Esophagus mucosa (tissue), 1 donor: ENCODE measurements at regions not wholly inside any gene's neighbourhood (a gene's known extent, or its start where the extent isn't known, plus 50 kb on each side); places are given as distances from the start of the nearest gene placed in this dataset.

Source experiments
- ATAC-seq: fragments of 200-7000 bp; cut with Tn5 transposase; one replicate; pipeline ENCODE4 v1.9.1; 2020
- donor health status: DM: yes; HTN: yes; CAD: no.

GRCh38 chr9:75624998-75625397 lies 265.5 kb upstream of the PCSK5 start:
- no peak for ATAC-seq

- no peak for ATAC-seq
Observed at GRCh38 chr9:75626860-75627259, 263.6 kb upstream of the PCSK5 start.

- ATAC-seq: no peak
Observed at GRCh38 chr9:75628952-75629351, 261.5 kb upstream of the PCSK5 start.

DNA sequence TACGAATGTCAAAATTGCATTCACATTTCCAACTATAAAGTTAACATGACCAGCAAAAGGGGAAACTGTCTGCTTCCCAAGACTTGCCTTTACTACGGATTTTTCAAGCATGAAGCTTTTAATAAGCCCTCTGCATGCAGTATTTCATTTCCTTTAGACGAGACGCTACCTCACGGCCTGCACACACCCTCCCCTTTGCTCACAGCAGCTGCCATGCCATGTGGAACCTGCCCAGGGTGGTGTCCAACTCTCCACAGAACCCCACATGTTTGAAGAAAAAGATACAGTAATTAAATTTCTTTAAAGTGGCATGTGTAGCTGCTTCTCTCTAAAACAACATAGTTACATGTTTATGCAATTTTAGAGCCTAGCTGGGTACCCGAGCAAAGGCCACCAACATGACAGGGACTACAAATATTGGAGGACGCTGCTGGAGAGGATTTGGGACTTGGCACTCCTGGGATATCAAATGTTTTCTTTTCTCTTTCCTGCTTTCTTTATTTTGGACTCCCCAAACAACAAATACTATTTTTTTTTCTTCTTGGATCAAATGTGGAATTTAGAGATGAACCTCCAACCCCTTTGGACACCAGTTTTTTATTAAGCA lies 256.9 kb upstream of the PCSK5 start:
- ATAC-seq: no peak

GRCh38 chr9:75636427-75637045 lies 253.9 kb upstream of the PCSK5 start:
- ATAC-seq: no peak

DNA sequence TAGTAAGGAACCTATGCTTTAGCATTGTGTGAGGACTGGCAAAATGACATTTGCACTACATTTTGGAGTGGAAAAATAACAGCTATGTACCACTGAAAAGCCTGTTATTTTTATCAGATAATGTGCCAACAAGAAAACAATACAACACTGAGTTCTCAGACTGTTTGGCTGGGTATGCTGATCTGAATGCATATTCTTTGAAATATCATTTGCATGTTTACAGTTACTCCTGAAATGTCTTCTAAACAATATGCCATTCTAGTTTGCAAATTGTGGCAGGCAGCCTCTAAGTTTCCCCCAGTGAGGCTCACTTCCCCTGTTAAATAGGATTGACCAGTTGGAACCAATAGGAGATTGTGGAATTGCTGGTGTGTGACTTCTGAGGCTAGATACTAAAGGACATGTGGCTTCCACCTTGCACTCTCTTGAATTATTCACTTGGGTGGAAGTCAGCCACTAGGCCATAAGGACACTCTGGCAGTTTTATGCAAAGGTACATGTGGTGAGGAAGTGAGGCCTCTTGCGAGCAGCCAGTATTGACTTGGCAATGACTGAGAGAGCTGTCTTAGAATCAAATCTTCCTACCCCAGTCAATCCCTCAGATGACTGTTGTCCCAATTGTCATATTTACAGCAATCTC lies 250.4 kb upstream of the PCSK5 start:
- no peak for ATAC-seq

- ATAC-seq: no peak
Observed at GRCh38 chr9:75642522-75642921, 248.0 kb upstream of the PCSK5 start.

- ATAC-seq: no peak
Observed at GRCh38 chr9:75644649-75645048, 245.8 kb upstream of the PCSK5 start.

GRCh38 chr9:75648034-75648433 lies 242.4 kb upstream of the PCSK5 start:
- no peak for ATAC-seq

DNA sequence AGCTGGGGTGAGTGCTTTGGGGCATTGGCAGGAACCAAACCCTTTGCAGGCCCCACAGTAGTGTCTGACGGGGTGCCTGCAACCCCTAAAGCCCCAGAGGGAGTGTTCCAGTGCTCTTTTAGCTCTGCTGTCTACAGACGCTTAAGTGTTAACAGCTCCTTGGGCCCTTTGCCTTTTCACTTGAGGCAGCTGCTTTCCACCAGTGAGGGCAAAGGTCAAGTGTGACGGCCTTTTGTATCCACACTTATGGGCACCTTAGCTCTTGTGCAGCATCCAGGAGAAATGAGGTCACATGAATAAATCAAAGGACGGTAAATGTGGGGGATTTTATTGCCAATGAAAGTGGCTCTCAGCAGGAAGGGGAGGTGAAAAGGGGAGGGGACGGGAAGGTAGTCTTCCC lies 241.4 kb upstream of the PCSK5 start:
- ATAC-seq: no peak

DNA sequence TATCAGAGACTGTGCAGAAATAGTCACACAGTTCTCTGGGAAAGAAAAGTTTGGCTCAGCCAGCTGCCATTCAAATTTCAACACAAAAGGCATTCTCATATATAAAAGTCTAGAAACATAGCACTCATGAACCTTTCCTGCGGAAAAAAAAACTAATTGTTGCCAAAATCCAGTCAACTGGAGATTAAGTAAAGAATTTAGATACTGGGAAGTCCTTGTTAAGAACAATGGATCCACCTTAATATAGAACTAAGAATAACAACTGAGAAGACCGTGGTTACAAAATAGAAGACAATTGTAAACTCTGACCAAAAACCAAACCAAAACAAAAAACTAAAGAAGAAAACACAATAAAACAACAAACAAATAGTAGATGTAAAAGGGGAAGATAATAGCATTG lies 238.8 kb upstream of the PCSK5 start:
- no peak for ATAC-seq

DNA sequence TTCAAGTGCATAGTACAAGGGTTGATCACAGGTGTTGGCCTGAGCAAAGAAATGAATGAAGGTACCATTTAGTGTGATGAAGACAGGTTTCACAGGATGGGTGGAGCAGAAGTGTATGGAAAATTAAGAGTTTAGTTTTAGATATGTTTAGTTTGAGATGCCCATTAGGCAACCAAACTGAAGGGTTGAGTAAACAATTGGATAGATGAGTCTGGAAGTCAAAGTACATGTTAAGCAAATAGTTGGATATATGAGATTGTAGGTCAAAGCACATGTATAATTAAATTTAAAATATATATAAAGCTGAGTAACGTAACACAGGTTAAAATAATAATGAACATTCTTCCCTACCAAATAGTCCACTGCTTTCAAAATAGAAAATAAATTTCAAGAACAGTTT lies 237.1 kb upstream of the PCSK5 start:
- ATAC-seq: no peak

- ATAC-seq: no peak
Observed at GRCh38 chr9:75653750-75654149, 236.7 kb upstream of the PCSK5 start.

DNA sequence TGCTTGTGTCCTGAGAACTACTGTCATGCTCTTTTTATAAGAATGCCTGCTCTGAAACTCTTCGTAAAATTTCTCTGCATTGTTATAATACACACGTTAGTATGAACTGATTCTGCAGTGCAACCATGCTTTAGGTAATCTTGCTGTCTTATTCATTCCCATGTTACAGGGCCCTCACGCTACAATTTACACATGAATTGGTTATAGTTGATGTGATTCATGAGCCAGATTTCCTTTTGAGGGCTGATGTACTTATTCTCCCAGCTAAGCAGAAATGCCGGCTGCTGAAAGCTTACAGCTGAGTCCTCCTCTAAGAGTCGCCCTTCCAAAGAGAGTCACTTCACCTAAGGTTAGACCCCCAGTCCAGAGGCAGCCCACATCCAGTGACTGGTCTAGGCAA lies 233.5 kb upstream of the PCSK5 start:
- no peak for ATAC-seq

GRCh38 chr9:75658301-75658905 lies 232.1 kb upstream of the PCSK5 start:
- no peak for ATAC-seq

- no peak for ATAC-seq
Observed at GRCh38 chr9:75664597-75664996, 225.9 kb upstream of the PCSK5 start.

DNA sequence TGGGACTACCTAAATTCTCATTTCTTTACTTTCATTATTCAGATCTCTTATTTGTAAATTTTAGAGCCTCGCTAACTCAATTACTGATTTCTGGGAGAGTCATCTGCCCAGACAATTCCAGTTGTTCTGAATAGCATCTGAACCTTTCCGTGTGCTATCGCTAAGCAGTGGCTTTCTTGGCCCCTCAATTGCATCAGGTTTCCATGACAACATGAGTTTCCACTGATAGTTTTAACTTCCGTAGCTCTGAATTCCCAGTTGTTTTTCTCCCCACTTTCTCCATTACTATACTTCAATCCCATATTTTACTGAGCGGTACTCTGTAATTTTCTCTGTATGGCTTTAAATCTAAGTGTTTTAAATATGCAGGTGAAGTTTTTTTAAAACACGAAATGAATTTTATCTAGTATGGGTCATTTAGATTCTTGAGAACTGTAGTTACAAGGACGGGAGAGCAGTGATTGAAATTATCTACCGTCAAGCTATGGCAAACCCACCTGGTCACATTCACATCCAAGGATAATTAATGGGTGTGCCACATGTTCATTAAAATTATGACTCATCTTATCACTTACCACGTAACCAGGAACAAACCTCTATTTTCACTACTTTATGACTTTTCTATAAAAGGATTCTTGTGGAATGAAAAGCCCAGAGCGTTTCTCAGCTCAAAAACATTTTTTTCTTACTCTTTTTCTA lies 223.5 kb upstream of the PCSK5 start:
- ATAC-seq: no peak

GRCh38 chr9:75669721-75670120 lies 220.8 kb upstream of the PCSK5 start:
- no peak for ATAC-seq

- ATAC-seq: no peak
Observed at GRCh38 chr9:75671354-75671753, 219.1 kb upstream of the PCSK5 start.

GRCh38 chr9:75672478-75672877 lies 218.0 kb upstream of the PCSK5 start:
- no peak for ATAC-seq

DNA sequence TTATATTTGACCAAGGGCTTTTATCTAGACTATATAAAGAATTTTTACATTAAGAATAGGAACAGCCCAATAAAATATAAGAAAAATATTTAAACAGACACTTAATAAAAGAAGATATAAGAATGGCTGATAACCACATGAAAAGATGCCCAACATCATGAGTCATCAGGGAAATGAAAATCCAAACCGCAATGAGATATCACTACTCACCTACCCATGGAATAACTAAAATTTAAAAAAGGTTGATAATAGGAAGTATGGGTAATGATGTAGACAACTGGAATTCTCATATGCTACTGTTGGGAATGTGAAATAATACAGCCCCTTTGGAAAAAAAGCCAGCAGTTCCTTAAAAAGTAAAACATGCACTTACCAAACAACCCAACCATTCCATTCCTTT lies 206.9 kb upstream of the PCSK5 start:
- no peak for ATAC-seq

DNA sequence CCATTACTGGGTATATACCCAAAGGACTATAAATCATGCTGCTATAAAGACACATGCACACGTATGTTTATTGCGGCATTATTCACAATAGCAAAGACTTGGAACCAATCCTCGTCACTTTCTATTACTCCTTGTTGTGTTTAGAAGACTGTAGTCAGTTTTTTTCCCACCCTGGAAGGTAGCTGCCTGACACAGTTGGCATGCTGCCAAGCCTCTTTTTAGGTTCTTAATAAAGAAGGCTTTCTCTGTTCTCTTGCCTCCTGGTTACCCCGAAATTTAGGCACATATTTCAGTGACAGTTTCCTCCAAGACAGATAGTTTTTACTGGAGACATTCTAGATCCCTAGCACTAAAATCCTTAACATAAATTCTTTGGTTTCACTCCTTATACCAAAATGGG lies 205.4 kb upstream of the PCSK5 start:
- ATAC-seq: no peak

DNA sequence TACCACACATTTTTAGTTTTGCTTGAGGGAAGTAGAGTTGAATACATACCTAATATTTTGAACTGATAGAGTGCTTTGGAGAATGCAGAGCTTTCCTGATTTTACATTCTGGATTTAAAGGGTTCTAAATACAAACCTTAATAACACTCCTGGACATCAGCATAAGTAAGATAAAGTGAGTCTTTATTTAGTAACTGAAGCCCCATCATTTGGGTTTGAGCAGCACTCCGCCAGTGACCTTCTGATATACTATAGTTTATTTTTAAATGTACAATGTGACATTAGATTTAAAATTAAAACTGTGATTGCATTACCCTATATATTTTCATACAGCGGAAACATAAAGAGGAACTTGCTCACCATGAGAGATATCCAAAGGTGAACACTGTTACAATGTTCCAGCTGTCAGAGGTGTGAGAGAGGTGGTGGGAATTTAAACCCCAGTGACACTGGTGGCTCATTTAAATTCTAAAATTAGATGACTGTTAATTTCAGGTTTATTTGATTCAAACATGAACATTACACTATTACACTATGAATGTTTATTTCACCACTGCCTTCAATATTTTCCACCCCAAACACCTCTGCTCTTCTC lies 203.0 kb upstream of the PCSK5 start:
- no peak for ATAC-seq
